HG02943 (cell line): ENCODE measurements at regions not wholly inside any gene's neighbourhood (a gene's known extent, or its start where the extent isn't known, plus 50 kb on each side); places are given as distances from the start of the nearest gene placed in this dataset.
A peak's percentile ranks its signal among the peaks of the same experiment; 100 is the strongest.
"Not testable (repeated sequence)": the region's sequence is repeated elsewhere in the genome, so short reads cannot be mapped to it uniquely, and the experiment has no call there.

Experiments used
- ATAC-seq: cut with Tn5 transposase; IDR thresholded peaks from one replicate; pipeline ENCODE4 v1.9.1; 2021; ENCODE audit warnings: mild to moderate bottlenecking, low read depth, moderate library complexity; ENCODE audit not compliant: unreplicated experiment

GRCh38 chr7:39824456-39825200 is 125.4 kb upstream of the CDK13 start:
- no peak for ATAC-seq

- ATAC-seq, result no peak
Observed at GRCh38 chr7:39825401-39825980, 124.6 kb upstream of the CDK13 start.

- no peak for ATAC-seq
Observed at GRCh38 chr7:39826166-39826565, 123.9 kb upstream of the CDK13 start.

GRCh38 chr7:39827571-39827970 is 122.5 kb upstream of the CDK13 start:
- ATAC-seq, result no peak

GRCh38 chr7:39829028-39829427 is 121.0 kb upstream of the CDK13 start:
- ATAC-seq, result no peak

GRCh38 chr7:39832519-39833085 is 117.5 kb upstream of the CDK13 start:
- no peak for ATAC-seq

GRCh38 chr7:39833180-39833799 is 116.8 kb upstream of the CDK13 start:
- not testable (repeated sequence) for ATAC-seq

GRCh38 chr7:39833865-39834634 is 116.0 kb upstream of the CDK13 start:
- not testable (repeated sequence) for ATAC-seq

- no peak for ATAC-seq
Observed at GRCh38 chr7:39838326-39838725, 111.7 kb upstream of the CDK13 start.

GRCh38 chr7:39845006-39845405 is 105.0 kb upstream of the CDK13 start:
- no peak for ATAC-seq

GRCh38 chr7:39847227-39847626 is 102.8 kb upstream of the CDK13 start:
- ATAC-seq, result no peak

GRCh38 chr7:39851466-39852045 is 98.5 kb upstream of the CDK13 start:
- no peak for ATAC-seq

- ATAC-seq, result peak; percentile 74
Observed at GRCh38 chr7:39854616-39855324, 95.3 kb upstream of the CDK13 start.

GRCh38 chr7:39855325-39855674 is 94.8 kb upstream of the CDK13 start:
- no peak for ATAC-seq

- not testable (repeated sequence) for ATAC-seq
Observed at GRCh38 chr7:39863675-39864322, 86.3 kb upstream of the CDK13 start.

- ATAC-seq, result not testable (repeated sequence)
Observed at GRCh38 chr7:39869888-39870522, 80.1 kb upstream of the CDK13 start.

GRCh38 chr7:39871610-39872009 is 78.4 kb upstream of the CDK13 start:
- not testable (repeated sequence) for ATAC-seq

- no peak for ATAC-seq
Observed at GRCh38 chr7:39880556-39880955, 69.5 kb upstream of the CDK13 start.
